Breast epithelium (tissue), 3 donors: ENCODE measurements at regions not wholly inside any gene's neighbourhood (a gene's known extent, or its start where the extent isn't known, plus 50 kb on each side); places are given as distances from the start of the nearest gene placed in this dataset.

ENCODE experiments used
- CTCF ChIP-seq, 3 donors: fragments of 450-650 bp; IDR thresholded peaks; one replicate each; pipeline ENCODE4 v1.5.1; 2016 to 2017; ENCODE audit warnings: antibody characterized with exemption in 3 of 3, mild to moderate bottlenecking in 3 of 3, moderate library complexity in 3 of 3
- POLR2A ChIP-seq: fragments of 450-650 bp; IDR thresholded peaks from one replicate; pipeline ENCODE4 v1.6.1; 2016; ENCODE audit warnings: antibody characterized with exemption, mild to moderate bottlenecking, moderate library complexity
- POLR2AphosphoS5 ChIP-seq, 3 donors: sonication (generic); formaldehyde crosslinking; IDR thresholded peaks; one replicate each; pipeline ENCODE4 v1.6.1; 2017; ENCODE audit warnings: antibody characterized with exemption in 3 of 3

GRCh38 chr12:94710933-94711332, 60.6 kb upstream of the TMCC3 start:
- TF ChIP-seq CTCF (IDR thresholded peaks at IDR 0.05) (no peak), POLR2A (no peak), POLR2AphosphoS5 (IDR thresholded peaks at IDR 0.05) (no peak)
